Muscle of arm (tissue), 1 donor: ENCODE measurements at regions not wholly inside any gene's neighbourhood (a gene's known extent, or its start where the extent isn't known, plus 50 kb on each side); places are given as distances from the start of the nearest gene placed in this dataset.

Source experiments
- DNase-seq: peaks from one replicate; pipeline ENCODE4 v3.0.0-alpha.2; 2013

DNA sequence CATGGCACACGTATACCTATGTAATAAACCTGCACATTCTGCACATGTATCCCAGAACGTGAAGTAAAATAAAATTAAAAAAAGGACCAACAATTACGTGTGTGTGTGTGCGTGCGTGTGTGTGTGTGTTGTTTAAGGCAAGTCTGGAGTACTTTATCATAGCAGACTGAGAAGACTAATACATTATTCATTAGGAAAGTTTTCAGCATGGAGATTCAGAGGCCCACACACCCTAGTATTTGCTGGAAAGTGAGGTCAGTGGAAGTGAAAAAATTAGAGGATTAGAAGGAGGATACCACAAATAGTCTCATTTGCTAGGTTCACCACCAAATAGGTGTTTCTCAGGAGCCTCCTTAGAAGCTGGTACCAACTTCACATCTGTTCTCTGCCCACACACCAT lies 457.1 kb upstream of the CPEB2 start:
- no peak for DNase-seq

DNA sequence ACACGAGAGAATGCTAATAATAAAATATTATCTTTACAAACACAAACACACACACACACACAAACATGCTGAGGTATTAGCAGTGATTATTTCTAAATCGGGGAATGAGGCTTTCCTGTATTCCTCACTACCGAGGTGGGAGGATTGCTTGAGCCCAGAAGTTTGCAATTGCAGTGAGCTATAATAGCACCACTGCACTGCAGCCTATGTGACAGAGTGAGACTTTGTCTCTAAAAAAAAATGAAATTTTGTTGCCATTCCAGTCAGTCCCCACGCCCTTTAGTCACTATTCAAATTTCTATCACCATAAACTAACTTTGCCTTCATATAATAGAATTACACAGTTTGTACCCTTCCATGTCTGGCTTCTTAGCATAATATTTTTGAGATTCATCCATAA lies 456.5 kb upstream of the CPEB2 start:
- no peak for DNase-seq

DNA sequence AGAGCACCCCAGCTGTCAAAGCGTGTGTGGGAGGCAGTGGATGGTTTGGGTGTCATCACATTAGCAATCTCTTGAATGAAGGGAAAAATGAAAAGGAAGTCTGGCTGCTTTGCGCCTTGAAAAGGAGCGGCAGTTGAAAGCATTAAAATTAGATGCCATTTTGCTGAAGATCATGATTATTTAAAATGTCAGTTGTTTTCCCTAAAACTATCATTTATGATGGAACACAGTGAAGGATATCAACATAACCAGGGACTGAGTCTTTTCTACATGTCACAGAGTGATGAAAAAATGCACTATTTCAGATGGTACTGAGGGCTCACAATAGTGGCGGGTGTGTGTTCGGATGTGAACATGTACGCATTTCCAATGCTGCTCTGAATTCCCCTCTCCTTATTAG lies 450.2 kb upstream of the CPEB2 start:
- DNase-seq = no peak

DNA sequence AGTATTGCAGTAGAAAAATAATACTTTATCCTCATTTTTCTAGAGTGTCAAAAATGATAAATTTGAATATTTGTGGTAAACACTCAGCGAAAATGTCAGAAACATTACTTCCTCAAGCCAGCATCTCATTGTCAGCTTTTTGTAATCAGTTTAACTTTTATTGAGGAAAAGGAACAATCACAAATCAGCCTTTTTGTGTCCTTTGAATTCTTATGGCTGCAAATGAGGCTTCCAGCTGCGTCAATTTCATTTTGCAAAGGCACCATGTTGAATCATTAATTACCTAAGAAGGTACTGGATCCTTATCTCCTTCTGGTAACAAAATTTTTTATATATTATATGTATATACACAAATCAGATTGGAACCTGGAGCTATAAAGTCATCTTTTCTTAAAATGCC lies 442.6 kb upstream of the CPEB2 start:
- DNase-seq = no peak

DNA sequence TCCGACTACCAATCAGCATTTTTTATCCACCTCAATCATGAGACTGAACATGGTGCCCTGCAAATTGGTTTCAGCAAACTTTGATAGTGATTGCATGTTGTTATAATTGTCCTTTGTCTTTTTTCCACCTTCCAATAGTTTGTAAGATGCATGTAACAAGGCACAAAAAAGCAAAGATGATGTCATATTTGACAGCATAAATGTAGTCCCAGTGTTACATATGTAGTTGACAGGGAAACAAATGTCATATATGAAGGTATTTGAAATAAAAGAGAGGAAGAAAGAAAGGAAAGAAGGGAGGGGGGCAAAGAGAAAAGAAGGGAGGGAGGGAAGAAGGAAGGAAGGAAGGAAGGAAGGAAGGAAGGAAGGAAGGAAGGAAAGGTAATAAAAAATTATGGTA lies 441.7 kb upstream of the CPEB2 start:
- no peak for DNase-seq

DNA sequence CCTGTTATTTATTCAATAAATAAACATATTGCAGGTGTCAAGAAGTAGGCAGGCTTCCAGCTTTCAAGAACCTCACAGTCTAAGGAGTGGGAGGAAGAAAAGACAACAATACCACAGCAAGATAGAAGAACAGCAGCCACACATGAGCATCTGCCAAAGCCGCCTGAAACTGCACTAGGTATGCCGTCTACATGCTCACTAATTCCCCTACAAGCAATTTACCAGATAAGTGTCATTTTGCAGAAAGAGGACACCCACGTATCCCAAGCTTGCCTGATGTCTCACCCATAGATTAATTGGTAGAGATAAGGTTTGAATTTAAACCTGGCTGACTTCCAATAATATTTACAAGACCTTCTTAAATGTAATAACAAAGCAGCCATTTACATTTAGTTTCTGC lies 439.4 kb upstream of the CPEB2 start:
- no peak for DNase-seq

DNA sequence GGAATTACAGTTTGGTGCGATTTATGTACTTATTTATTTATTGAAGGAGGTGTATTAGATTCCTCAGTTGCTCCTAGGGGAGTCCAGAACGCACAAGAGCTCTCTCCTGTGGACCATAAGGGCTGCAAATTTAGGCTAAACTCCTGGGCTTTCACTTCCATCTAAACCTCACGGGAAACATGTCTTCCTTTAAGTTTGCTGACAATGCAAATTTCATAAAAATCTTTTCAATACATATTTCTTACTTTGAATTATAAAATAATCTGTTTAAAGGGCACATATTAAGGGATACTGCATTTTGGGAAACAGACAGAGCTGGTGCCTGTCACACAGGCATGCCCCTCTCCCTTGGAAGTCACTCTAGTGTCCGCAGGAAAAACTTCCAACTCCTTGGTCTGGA lies 438.0 kb upstream of the CPEB2 start:
- DNase-seq = no peak

DNA sequence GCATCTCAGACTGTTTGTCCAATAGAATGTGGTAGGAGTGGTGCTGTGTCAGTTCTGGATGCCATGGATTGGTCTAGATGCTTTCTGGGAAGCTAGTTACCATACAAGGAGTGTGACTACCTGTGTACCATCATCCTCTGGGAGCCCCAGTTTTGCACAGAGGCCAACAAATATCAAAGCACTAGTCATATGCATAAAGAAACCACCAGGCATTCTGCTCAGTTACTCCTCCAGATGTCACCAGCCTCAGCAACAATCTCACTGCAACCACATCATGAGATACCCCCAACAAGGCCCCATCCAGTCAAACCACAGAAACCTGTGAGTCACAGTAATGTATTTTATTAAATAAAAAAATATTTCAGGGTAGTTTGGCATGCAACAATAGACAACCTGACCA lies 435.8 kb upstream of the CPEB2 start:
- no peak for DNase-seq

DNA sequence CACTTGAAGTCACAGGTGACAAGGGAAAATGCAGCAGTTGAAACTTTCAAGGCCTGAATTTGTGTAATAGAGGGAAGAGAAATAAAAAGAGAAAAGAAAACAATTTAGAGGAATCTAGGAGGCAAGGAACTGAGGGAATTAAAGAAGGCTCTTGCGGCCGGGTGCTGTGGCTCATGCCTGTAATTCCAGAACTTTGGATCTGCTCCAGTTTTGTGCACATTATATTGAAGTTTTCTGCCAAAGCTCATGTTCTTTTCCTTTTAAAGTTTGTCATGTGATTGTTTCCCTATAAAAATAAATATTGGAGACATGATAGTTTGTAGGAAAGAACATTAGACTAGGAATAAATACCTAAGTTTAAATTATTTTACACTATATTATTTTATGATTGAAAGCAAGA lies 433.9 kb upstream of the CPEB2 start:
- DNase-seq = no peak

DNA sequence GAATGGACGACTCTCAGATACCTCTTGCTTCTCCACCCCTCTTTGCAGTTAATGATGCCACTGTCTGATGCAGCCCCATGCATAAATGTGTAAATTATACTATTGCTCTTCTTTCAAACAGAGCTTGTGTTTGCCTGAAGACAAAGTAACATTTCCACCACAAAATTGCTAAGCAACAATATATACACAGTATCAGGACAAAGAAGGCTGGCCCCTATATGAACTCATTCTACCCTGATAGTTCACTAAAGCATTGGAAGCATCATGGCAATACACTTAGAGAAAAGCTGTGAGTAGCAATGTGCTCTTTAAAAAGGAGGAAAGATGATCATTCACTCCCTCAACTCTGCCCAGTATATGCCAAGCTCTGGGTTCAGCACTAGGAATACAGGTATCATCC lies 427.0 kb upstream of the CPEB2 start:
- no peak for DNase-seq

DNA sequence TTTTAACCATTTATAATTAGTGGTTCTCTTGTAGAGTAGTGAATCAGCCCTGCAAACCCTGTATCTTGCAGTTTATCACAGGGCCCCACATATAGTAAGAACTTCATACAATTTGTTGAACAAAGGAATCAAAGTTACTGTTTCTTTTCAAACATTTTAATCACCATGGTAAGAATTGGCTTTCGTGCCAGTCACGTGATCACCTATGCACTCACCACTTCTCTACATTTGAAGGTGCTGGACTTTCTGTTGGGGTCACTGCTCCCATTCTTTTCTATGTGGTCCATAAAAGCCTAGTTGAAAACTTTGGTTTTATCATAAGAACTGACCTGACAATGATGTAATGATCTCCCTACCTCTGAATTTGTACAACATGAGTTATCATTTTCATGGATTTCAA lies 426.4 kb upstream of the CPEB2 start:
- no peak for DNase-seq

DNA sequence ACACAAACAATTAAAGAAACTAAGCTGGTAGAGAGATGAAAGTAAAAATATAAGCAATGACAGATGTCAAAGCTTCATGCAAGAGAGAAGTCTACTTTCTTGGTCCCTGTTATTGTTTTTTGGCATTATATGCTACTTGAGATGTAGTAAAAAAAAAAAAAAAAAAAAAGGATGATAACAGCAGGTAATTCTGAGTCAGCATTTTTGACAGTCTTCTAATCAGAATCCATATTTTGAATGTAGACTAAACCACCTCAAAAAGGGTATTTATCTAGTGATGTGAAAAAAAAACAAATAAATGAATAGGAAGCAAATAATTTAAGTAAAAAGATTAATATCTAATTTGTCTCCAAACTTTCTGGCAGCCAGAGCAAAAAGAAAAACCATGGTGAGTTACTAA lies 422.2 kb upstream of the CPEB2 start:
- DNase-seq = no peak

DNA sequence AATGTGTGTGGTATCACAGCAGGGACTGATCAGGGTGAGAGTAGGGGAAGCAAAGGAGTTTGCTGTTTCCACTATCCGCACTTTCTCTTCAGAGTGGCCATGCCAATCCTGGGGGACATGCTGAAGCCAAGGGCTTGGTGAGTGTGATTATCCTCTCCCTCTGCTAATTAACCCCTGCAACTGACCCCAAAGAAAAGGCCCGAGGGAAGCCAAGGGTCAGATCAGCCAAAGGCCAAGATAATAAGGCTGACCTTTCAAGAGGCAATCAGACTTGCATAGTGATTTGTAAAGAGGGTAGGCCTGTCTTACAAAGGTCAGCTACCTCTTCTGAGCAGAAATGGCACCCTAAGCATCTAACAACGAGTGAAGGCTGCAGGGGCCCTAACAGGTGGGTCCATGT lies 420.5 kb upstream of the CPEB2 start:
- no peak for DNase-seq

DNA sequence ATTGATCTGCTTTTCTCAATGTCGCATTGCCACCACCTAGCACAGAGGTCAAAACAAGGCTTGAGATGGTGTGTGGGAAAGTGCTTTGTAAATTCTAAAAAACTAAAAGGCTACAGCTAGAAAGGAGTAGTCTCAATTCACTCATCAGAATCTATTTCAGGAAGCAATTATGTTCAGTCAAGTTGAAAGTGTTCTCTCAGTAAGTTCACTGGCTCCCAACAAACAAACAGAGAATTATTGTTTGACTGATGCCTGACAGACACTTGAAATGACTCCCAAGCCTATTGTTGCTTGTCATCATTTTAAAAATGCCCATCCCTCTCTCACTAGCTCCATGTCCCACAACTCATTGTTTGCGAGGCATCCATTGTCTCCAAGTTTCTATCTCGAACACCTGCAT lies 419.6 kb upstream of the CPEB2 start:
- DNase-seq = no peak

DNA sequence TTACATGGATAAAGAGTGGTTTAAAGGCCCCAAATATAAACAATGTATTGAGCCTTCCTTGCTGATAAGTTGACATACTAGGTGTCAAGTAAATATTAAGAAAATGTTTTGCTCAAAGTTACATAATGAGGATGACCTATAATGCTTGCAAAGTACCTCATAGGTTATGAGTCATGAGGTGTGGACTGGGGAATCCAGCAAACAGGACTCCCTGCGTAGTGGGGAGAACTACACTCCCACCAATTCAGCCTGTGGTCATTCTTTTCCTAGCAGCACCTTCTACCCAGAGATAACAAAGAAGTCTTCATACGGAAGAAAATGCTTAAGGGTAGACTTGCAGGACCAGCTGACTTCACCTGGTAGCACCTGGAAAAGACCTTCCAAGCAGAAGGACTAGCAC lies 418.9 kb upstream of the CPEB2 start:
- DNase-seq = no peak

DNA sequence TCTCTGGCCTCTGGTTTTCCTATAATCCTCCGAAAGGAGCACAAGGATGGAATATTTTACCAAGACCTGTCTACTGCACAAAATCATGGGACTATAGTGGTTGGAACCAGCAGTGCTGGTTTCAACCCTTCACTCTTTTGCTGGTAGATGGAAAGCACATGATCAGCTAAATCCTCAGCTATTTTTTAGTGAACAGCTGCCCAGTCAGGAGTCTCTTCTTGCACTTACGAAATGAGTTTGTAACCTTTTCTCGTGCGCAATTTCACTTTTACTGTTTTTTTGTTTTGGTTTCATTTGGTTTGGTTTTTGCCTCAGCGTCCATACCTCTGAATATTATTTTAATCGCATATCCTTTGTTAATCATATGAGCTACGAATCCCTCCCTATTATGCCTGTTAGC lies 418.5 kb upstream of the CPEB2 start:
- no peak for DNase-seq

DNA sequence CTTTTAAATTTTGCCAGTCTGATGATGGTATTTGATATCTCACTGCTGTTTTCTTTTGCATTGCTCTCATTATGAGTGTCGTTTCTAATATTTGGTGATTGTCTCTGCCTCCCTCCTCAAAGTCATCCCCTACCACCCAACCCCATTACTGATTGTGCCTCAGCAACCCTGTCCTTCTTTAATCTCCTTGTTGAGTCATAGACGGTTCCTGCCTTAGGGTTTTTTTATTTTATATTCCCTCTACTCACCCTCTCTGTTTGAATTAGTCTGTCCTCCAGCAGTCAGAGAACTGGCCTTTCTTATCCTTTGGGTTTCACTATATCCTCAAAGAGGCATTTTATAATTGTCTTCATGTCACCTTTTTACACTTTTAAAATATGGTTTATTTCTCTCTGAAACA lies 409.3 kb upstream of the CPEB2 start:
- no peak for DNase-seq

DNA sequence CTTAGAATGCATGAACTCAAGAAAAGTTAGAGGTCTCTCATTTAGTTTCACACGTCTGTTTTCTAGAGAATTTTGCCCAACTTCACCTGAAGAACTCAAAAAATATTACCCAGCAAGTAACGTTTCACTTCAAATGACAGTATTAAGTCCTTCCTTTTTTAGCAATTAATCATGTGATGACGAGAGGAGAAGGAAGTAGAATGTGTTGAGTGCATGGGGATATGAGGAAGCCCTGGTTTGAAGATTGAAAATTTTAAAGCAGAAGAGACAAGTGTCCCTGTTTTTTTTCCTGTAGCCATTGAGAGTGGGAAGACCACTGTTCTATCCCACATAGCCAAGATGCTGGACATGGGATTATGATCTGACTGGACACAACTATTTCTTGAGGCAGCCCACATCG lies 406.3 kb upstream of the CPEB2 start:
- no peak for DNase-seq

DNA sequence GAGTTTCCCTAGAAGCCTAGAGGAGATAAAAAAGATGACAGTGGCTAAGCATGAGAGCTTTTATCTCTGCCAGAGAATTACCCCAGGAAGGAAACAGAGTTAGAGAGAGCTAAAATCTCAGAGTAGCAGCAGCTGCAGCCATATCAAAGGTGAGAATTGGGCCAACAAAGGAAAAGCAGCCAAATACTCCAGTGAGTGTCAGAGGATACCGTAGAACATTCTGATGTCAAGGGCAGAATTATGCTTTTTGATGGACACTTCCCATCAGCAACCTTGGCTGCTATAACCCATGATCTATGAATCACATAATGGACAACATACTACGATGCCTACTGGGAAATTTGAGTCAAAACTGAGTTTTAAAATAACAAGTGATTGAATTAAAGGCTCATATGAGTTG lies 405.8 kb upstream of the CPEB2 start:
- no peak for DNase-seq

DNA sequence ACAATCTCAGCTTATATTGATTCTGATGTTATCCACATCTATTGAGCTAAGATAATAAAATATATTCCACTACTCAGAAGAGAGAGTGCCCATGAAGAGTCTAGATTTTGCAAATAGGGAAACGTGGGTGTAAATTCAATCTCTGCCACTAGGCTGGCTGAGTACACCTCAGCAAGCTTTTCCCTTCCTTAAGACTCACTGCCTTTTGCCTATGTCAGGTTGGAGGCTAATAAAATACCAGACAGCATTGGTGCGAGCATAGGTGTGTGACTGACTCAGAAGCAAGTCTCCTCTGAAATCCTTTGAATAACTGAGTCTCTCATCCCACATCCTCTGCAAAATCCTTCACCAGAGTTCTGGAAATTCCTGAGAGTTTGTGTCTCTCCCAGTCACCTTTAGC lies 405.4 kb upstream of the CPEB2 start:
- DNase-seq = no peak

DNA sequence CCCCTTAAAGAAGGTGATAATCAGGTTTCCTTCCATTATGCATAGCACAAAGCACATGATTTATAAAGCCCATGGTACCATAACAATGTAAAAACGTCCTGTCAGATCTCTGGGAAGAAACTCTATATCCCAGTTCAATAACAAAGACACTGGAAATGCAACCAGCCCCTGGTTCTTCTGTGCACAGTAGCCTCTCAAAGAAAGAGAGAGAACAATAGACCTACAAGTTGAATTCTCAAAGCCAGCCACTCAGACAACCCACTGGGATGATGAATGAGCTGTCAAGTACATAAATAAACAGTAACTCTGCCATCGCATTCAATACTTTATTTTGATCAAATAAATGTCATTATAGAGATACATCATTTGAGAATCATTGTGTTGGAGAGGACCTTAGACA lies 400.1 kb upstream of the CPEB2 start:
- no peak for DNase-seq

DNA sequence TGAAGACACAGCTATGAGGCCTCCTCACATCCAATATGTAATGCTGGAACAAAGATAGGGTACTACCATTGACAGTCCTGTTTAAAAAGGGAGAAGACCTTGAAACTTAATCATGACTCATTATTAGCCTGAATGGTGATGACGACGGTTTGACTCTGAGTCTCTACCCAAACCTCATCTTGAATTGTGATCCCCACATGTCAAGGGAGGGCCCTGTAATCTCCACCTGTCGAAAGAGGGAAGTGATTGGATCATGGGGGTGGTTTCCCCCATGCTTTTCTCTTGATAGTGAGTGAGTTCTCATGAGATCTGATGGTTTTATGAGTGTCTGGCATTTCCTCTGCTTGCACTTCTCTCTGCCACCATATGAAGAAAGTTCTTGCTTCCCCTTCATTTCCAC lies 395.3 kb upstream of the CPEB2 start:
- no peak for DNase-seq

DNA sequence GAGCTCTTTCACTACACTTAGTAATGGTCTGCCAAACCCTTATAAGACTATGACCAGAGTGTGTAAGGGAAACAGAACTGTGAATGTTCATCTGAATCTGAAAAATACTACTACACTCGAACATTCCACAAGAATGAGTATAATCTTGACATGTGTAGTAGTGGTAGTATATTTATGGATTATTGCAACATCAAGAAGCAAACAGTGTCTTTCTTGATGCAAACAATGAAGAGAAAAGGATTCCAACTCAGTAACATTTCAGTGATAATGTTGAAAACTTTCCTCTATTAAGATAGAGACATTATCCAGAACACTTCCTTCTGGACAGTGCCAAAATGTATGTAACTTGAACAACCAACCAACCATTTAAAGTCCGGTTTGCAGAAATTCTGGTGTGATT lies 394.7 kb upstream of the CPEB2 start:
- no peak for DNase-seq

DNA sequence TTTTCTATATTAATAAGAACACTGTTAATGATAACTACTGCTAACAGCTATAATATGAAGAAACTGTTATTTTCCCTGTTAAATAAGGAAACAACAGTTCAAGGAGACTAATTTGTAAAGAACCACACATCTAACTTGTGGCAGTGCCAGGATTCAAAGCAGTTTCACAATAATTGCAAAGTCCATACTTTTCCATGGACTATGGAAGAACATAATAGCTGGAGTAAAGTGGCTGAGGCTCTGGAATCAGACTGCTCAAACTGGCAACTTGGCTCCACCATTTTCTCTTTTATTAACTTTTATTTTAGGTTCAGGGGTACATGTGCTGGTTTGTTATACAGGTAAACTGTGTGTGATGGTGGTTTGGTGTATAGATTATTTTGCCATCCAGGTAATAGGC lies 393.7 kb upstream of the CPEB2 start:
- DNase-seq = no peak

DNA sequence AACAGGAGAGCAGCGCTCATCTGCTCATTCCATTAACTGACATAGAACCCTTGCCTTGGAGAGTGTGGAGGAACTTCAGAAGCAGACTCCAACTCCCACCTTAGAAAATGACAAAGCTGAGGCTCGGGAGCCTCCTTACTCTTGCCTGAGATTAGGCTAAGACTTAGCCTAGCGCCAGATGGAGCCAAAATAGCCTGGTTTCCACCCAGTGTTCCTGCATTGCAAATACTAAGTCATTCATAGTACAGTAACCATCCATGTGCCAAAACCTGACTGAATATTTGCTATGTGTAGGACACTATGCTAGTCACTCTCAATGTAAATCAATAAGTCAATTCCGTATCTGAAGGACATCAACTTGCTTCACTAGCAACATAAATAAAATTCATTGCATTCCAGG lies 387.4 kb upstream of the CPEB2 start:
- no peak for DNase-seq

DNA sequence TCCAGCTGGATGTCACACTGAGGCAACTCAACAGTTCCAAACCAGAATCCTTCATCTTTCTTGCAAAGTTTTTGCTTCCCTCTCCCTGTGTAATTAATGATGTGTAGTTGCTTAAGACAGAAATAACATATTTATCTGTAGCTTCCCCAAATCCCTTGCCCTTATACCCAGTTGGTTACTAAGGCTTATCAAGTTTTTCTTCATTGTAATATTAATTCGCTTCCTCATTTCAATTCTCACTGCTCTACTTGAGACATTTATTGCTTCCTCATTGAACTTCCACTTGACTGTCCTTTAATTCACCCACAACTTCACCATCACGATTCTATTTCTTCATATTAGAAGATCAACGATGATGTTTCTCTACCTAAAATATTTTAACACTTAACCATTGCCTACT lies 386.6 kb upstream of the CPEB2 start:
- DNase-seq = no peak
